ENCODE measurements at regions not wholly inside any gene's neighbourhood (a gene's known extent, or its start where the extent isn't known, plus 50 kb on each side); places are given as distances from the start of the nearest gene placed in this dataset.

DNA sequence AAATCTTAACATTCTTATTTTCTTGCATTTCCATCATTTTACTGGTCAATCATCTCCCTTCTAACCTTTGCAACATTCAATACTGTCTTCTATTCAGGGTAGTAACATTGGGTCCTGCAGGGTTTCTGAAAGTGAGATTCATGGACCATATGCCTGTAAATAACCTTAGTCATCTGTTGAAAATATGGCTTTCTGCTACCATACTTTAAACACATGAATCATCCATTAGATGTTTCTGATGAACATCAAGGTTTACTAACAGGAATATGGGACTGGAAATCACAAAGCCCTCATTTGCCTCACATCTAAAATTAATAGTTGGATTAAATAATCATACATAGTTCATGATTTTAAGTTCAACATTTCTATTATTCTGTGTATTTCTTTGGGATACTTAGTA, 475.9 kb upstream of the MARCKS start:
- H3K36me3 ChIP-seq = no peaks in the 10 kb centered on the region
- DNase-seq = no peak
- no peak overlapping the region for H3K4me3 ChIP-seq
- no peaks in the 10 kb centered on the region for H3K27me3 ChIP-seq
- H3K9me3 ChIP-seq = no peaks in the 10 kb centered on the region
- H3K27ac ChIP-seq = no peak overlapping the region
- no peaks in the 10 kb centered on the region for H3K4me1 ChIP-seq
- TF ChIP-seq, protein P1, sequence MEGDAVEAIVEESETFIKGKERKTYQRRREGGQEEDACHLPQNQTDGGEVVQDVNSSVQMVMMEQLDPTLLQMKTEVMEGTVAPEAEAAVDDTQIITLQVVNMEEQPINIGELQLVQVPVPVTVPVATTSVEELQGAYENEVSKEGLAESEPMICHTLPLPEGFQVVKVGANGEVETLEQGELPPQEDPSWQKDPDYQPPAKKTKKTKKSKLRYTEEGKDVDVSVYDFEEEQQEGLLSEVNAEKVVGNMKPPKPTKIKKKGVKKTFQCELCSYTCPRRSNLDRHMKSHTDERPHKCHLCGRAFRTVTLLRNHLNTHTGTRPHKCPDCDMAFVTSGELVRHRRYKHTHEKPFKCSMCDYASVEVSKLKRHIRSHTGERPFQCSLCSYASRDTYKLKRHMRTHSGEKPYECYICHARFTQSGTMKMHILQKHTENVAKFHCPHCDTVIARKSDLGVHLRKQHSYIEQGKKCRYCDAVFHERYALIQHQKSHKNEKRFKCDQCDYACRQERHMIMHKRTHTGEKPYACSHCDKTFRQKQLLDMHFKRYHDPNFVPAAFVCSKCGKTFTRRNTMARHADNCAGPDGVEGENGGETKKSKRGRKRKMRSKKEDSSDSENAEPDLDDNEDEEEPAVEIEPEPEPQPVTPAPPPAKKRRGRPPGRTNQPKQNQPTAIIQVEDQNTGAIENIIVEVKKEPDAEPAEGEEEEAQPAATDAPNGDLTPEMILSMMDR (IDR thresholded peaks at IDR 0.05) = no peak
- no peak for TF ChIP-seq POLR2A (IDR thresholded peaks at IDR 0.05)

DNA sequence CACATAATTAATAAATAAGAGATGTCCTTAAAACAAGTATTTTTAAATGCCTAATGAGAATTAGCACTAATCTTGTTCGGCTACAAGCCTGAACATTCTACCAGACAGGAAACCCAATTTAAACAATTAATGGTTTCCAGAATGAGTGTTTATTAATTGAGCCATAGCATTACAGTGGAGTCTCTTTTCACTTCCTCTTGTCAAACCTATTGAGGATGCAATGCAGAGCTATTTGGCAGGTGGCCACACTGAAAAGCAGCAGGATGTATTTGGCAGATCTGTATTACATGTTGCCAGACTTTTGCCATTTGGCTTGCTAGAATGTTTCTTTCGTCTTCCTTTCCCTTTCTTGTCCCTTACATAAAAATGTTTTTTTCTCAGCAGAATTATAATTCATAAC, 475.2 kb upstream of the MARCKS start:
- Histone ChIP-seq H3K4me1 (no peaks in the 10 kb centered on the region), H3K27me3 (no peaks in the 10 kb centered on the region), H3K9me3 (no peaks in the 10 kb centered on the region), H3K36me3 (no peaks in the 10 kb centered on the region), H3K4me3 (no peak overlapping the region), H3K27ac (no peak overlapping the region)
- TF ChIP-seq POLR2A (IDR thresholded peaks at IDR 0.05) = no peak
- TF ChIP-seq, protein P1 (IDR thresholded peaks at IDR 0.05) = no peak
- peak in 1 of 3 donors; percentile 53 for DNase-seq

GRCh38 chr6:113383701-113384100, 473.4 kb upstream of the MARCKS start:
- TF ChIP-seq, protein P1 (IDR thresholded peaks at IDR 0.05) = no peak
- no peak for TF ChIP-seq POLR2A (IDR thresholded peaks at IDR 0.05)

DNA sequence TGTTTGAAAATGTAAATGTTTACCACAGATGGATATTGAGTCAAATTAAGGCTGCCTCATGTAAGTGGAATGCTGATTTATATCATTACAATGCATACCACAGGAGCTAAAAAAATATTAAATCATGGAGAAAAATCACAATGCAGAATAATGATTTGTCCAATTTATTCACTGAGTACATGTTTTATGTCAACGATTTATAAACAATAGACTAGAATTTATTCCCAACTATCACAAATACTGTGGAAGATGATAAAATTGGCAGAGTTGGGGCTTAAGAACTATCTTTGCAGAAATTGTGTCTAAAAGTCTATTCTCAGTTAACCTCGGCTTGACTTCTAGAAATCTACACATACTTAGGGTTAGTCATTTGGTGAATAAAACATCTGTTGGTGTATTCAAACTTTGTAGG, 472.1 kb upstream of the MARCKS start:
- Histone ChIP-seq H3K36me3 (no peaks in the 10 kb centered on the region), H3K27ac (no peak overlapping the region), H3K9me3 (no peaks in the 10 kb centered on the region), H3K4me3 (no peak overlapping the region), H3K27me3 (no peaks in the 10 kb centered on the region), H3K4me1 (no peaks in the 10 kb centered on the region)
- DNase-seq = no peak
- TF ChIP-seq, protein P1 (IDR thresholded peaks at IDR 0.05) = no peak
- no peak for TF ChIP-seq POLR2A (IDR thresholded peaks at IDR 0.05)

More at GRCh38 chr6:113383701-113384100, 473.4 kb upstream of the MARCKS start:
- Histone ChIP-seq H3K27ac (no peak overlapping the region), H3K27me3 (no peaks in the 10 kb centered on the region), H3K9me3 (no peaks in the 10 kb centered on the region), H3K4me3 (no peak overlapping the region), H3K36me3 (no peaks in the 10 kb centered on the region), H3K4me1 (no peaks in the 10 kb centered on the region)
- DNase-seq = no peak

DNA sequence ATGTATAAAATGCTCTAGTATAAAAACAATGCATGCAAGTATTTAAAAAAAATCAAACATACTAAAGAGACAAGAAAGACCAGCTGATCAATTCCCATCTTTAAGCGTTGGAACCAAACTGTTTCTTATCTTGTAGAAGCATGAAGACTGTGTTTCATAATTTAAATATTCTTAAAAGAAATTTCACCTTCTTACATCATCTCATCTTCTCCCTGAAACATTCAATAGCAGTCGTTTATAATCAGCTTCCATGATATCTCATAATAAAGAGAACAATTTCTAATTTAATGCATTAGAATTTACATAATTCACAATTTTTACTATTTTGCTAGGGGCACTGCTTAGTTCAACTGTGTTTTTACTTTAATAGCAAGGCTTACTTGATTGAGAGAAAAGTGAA, 468.1 kb upstream of the MARCKS start:
- Histone ChIP-seq H3K9me3 (no peaks in the 10 kb centered on the region), H3K27ac (no peak overlapping the region), H3K36me3 (no peaks in the 10 kb centered on the region), H3K4me1 (no peaks in the 10 kb centered on the region), H3K4me3 (no peak overlapping the region), H3K27me3 (no peaks in the 10 kb centered on the region)
- DNase-seq = no peak
- no peak for TF ChIP-seq POLR2A (IDR thresholded peaks at IDR 0.05)
- TF ChIP-seq, protein P1 (IDR thresholded peaks at IDR 0.05) = no peak

DNA sequence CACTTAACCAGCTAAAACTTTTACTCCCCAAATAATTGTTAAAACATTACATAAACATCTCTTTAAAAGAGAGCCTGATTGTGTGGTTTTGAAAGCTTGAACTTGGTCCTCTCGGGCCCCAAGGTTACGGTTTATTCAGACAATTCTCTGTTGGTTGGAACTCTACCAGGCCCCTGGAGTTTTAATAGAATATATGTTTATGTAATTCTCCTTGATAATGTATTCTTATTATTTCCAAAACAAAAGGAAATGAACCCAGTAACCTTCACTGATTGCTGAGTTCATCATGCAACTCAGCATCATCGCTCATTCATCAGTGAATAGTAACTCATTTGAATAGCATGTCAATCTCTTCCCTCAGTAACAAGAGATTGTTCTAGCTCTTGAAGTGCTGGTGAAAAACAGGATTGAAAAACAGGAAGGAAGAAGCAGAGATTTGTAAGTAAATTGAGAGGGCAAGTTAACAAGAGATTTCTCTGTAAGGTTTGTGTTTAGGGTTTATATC, 464.5 kb upstream of the MARCKS start:
- Histone ChIP-seq H3K27ac (no peak overlapping the region), H3K4me3 (no peak overlapping the region), H3K4me1 (no peaks in the 10 kb centered on the region), H3K27me3 (no peaks in the 10 kb centered on the region), H3K36me3 (no peaks in the 10 kb centered on the region), H3K9me3 (no peaks in the 10 kb centered on the region)
- no peak for TF ChIP-seq POLR2A (IDR thresholded peaks at IDR 0.05)
- TF ChIP-seq, protein P1 (IDR thresholded peaks at IDR 0.05) = no peak
- no peak for DNase-seq
